MG63 (cell line): ENCODE measurements at regions not wholly inside any gene's neighbourhood (a gene's known extent, or its start where the extent isn't known, plus 50 kb on each side); places are given as distances from the start of the nearest gene placed in this dataset.

ENCODE experiments used
- DNase-seq: peaks from one replicate; pipeline ENCODE4 v3.0.0-alpha.2; 2020
- H3K27me3 ChIP-seq: fragments of 250-450 bp; sonication (Bioruptor Pico); 2 replicates; pipeline ENCODE4 v1.5.1; 2020; ENCODE audit warnings: mild to moderate bottlenecking, moderate library complexity
- H3K36me3 ChIP-seq: fragments of 250-450 bp; sonication (Bioruptor Pico); 2 replicates; pipeline ENCODE4 v1.5.1; 2020; ENCODE audit warnings: mild to moderate bottlenecking, moderate library complexity
- H3K4me3 ChIP-seq: fragments of 250-450 bp; sonication (Bioruptor Pico); 2 replicates; pipeline ENCODE4 v1.5.1; 2020; ENCODE audit warnings: mild to moderate bottlenecking, moderate library complexity
- H3K9me3 ChIP-seq: fragments of 250-450 bp; sonication (Bioruptor Pico); 2 replicates; pipeline ENCODE4 v1.5.1; 2020; ENCODE audit warnings: mild to moderate bottlenecking, moderate library complexity

- no peak for DNase-seq
- Histone ChIP-seq H3K36me3 (no peaks in the 10 kb centered on the region), H3K27me3 (no peaks in the 10 kb centered on the region), H3K4me3 (no peak overlapping the region), H3K9me3 (no peaks in the 10 kb centered on the region)
Observed at GRCh38 chr3:66797889-66798560, 200.1 kb upstream of the KBTBD8 start.

GRCh38 chr3:66800941-66801545, 197.1 kb upstream of the KBTBD8 start:
- Histone ChIP-seq H3K27me3 (no peaks in the 10 kb centered on the region), H3K9me3 (no peaks in the 10 kb centered on the region), H3K4me3 (no peak overlapping the region), H3K36me3 (no peaks in the 10 kb centered on the region)
- DNase-seq: no peak

- no peaks in the 10 kb centered on the region for H3K9me3 ChIP-seq
- H3K36me3 ChIP-seq: no peaks in the 10 kb centered on the region
- DNase-seq: no peak
- H3K27me3 ChIP-seq: no peaks in the 10 kb centered on the region
- H3K4me3 ChIP-seq: no peak overlapping the region
Observed at GRCh38 chr3:66803206-66803605, 194.9 kb upstream of the KBTBD8 start.

GRCh38 chr3:66803721-66804695, 194.1 kb upstream of the KBTBD8 start:
- no peak for DNase-seq
- H3K36me3 ChIP-seq: no peaks in the 10 kb centered on the region
- no peaks in the 10 kb centered on the region for H3K27me3 ChIP-seq
- no peaks in the 10 kb centered on the region for H3K9me3 ChIP-seq
- H3K4me3 ChIP-seq: no peak overlapping the region

GRCh38 chr3:66808891-66809594, 189.1 kb upstream of the KBTBD8 start:
- DNase-seq: no peak
- Histone ChIP-seq H3K9me3 (no peaks in the 10 kb centered on the region), H3K36me3 (no peaks in the 10 kb centered on the region), H3K27me3 (no peaks in the 10 kb centered on the region), H3K4me3 (no peak overlapping the region)

- H3K9me3 ChIP-seq: no peaks in the 10 kb centered on the region
- no peak for DNase-seq
- no peak overlapping the region for H3K4me3 ChIP-seq
- no peaks in the 10 kb centered on the region for H3K36me3 ChIP-seq
- H3K27me3 ChIP-seq: no peaks in the 10 kb centered on the region
Observed at GRCh38 chr3:66809595-66809958, 188.5 kb upstream of the KBTBD8 start.

GRCh38 chr3:66812136-66812535, 186.0 kb upstream of the KBTBD8 start:
- no peaks in the 10 kb centered on the region for H3K9me3 ChIP-seq
- no peak overlapping the region for H3K4me3 ChIP-seq
- no peaks in the 10 kb centered on the region for H3K27me3 ChIP-seq
- peak; percentile 27 for DNase-seq
- no peaks in the 10 kb centered on the region for H3K36me3 ChIP-seq

- no peak for DNase-seq
- Histone ChIP-seq H3K27me3 (no peaks in the 10 kb centered on the region), H3K9me3 (no peaks in the 10 kb centered on the region), H3K4me3 (no peak overlapping the region), H3K36me3 (no peaks in the 10 kb centered on the region)
Observed at GRCh38 chr3:66812741-66813140, 185.4 kb upstream of the KBTBD8 start.

- Histone ChIP-seq H3K27me3 (no peaks in the 10 kb centered on the region), H3K9me3 (no peaks in the 10 kb centered on the region), H3K36me3 (no peaks in the 10 kb centered on the region), H3K4me3 (no peak overlapping the region)
- no peak for DNase-seq
Observed at GRCh38 chr3:66816090-66816761, 181.9 kb upstream of the KBTBD8 start.

- Histone ChIP-seq H3K4me3 (no peak overlapping the region), H3K36me3 (no peaks in the 10 kb centered on the region), H3K27me3 (no peaks in the 10 kb centered on the region), H3K9me3 (no peaks in the 10 kb centered on the region)
- no peak for DNase-seq
Observed at GRCh38 chr3:66817951-66818557, 180.1 kb upstream of the KBTBD8 start.

- Histone ChIP-seq H3K36me3 (no peaks in the 10 kb centered on the region), H3K9me3 (no peaks in the 10 kb centered on the region), H3K27me3 (no peaks in the 10 kb centered on the region), H3K4me3 (no peak overlapping the region)
- DNase-seq: no peak
Observed at GRCh38 chr3:66819993-66820501, 178.1 kb upstream of the KBTBD8 start.

GRCh38 chr3:66822186-66823008, 175.7 kb upstream of the KBTBD8 start:
- H3K36me3 ChIP-seq: no peaks in the 10 kb centered on the region
- DNase-seq: peak; percentile 11
- no peaks in the 10 kb centered on the region for H3K27me3 ChIP-seq
- no peak overlapping the region for H3K4me3 ChIP-seq
- H3K9me3 ChIP-seq: no peaks in the 10 kb centered on the region

- Histone ChIP-seq H3K4me3 (no peak overlapping the region), H3K36me3 (no peaks in the 10 kb centered on the region), H3K27me3 (no peaks in the 10 kb centered on the region), H3K9me3 (no peaks in the 10 kb centered on the region)
- no peak for DNase-seq
Observed at GRCh38 chr3:66823009-66823397, 175.1 kb upstream of the KBTBD8 start.

- Histone ChIP-seq H3K4me3 (no peak overlapping the region), H3K36me3 (no peaks in the 10 kb centered on the region), H3K27me3 (no peaks in the 10 kb centered on the region), H3K9me3 (no peaks in the 10 kb centered on the region)
- DNase-seq: no peak
Observed at GRCh38 chr3:66823532-66823931, 174.6 kb upstream of the KBTBD8 start.

- no peak for DNase-seq
- Histone ChIP-seq H3K9me3 (no peaks in the 10 kb centered on the region), H3K36me3 (no peaks in the 10 kb centered on the region), H3K4me3 (no peak overlapping the region), H3K27me3 (no peaks in the 10 kb centered on the region)
Observed at GRCh38 chr3:66825375-66825774, 172.7 kb upstream of the KBTBD8 start.
